Transverse colon (tissue), 4 donors: ENCODE measurements at regions not wholly inside any gene's neighbourhood (a gene's known extent, or its start where the extent isn't known, plus 50 kb on each side); places are given as distances from the start of the nearest gene placed in this dataset.

Experiments used
- CTCF ChIP-seq, 5 experiments: fragments of 200-600 bp in 3 of 5; fragments of 450-650 bp in 2 of 5; sonication (generic) in 3 of 5; IDR thresholded peaks; 1 replicate in 2 of 5; 2 replicates in 3 of 5; pipeline ENCODE4 v1.5.1; 2016 to 2017; ENCODE audit warnings: antibody characterized with exemption in 5 of 5, inconsistent platforms in 3 of 5, mild to moderate bottlenecking in 2 of 5, moderate library complexity in 1 of 5
- EP300 ChIP-seq: sonication (generic); formaldehyde crosslinking; IDR thresholded peaks from one replicate; pipeline ENCODE4 v1.6.1; 2017; ENCODE audit warnings: antibody characterized with exemption, low read depth
- POLR2A ChIP-seq: fragments of 450-650 bp; IDR thresholded peaks from one replicate; pipeline ENCODE4 v1.6.1; 2016; ENCODE audit warnings: antibody characterized with exemption, mild to moderate bottlenecking, moderate library complexity
- POLR2AphosphoS5 ChIP-seq, 3 donors: sonication (generic); formaldehyde crosslinking; IDR thresholded peaks; one replicate each; pipeline ENCODE4 v1.6.1; 2016; ENCODE audit warnings: antibody characterized with exemption in 3 of 3

GRCh38 chr22:26789951-26790350 lies 132.6 kb downstream of the MIAT start:
- TF ChIP-seq EP300 (no peak), POLR2AphosphoS5 (IDR thresholded peaks at IDR 0.05) (no peak), CTCF (IDR thresholded peaks at IDR 0.05) (no peak), POLR2A (no peak)
